A673 (cell line): ENCODE measurements at regions not wholly inside any gene's neighbourhood (a gene's known extent, or its start where the extent isn't known, plus 50 kb on each side); places are given as distances from the start of the nearest gene placed in this dataset.

ENCODE experiments used
- EZH2 ChIP-seq: fragments of 200-600 bp; sonication (generic); IDR thresholded peaks from 2 replicates; pipeline ENCODE4 v1.6.1; 2017; ENCODE audit warnings: borderline replicate concordance, low read depth, mild to moderate bottlenecking, mixed read lengths, antibody characterized with exemption, low read length; ENCODE audit not compliant: poor library complexity, severe bottlenecking
- TF ChIP-seq, protein P1 (sequence below): fragments of 300-800, 200-600 bp; sonication (generic); conservative IDR thresholded peaks from 2 replicates; pipeline ENCODE4 v1.5.1; 2017; ENCODE audit warnings: low read depth, mild to moderate bottlenecking, antibody characterized with exemption, low read length, moderate library complexity, mixed read lengths

DNA sequence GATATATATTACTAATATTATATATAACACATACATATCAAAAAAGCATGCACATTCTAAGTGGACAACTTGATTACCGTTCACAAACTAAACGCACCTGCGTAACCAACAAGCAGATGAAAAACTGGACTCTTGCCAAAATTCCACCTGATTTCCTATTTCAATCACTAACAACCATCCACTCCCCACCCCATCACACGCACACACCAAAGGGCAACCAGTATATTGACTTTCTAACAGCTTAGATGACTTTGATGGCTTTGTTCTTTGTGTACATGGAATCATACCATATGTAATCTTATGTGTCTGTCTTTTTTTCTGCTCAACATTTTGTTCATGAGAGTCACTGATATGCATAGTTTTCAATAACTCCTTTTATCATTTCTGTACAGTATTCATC, 496.8 kb upstream of the ARRDC4 start:
- TF ChIP-seq, protein P1, sequence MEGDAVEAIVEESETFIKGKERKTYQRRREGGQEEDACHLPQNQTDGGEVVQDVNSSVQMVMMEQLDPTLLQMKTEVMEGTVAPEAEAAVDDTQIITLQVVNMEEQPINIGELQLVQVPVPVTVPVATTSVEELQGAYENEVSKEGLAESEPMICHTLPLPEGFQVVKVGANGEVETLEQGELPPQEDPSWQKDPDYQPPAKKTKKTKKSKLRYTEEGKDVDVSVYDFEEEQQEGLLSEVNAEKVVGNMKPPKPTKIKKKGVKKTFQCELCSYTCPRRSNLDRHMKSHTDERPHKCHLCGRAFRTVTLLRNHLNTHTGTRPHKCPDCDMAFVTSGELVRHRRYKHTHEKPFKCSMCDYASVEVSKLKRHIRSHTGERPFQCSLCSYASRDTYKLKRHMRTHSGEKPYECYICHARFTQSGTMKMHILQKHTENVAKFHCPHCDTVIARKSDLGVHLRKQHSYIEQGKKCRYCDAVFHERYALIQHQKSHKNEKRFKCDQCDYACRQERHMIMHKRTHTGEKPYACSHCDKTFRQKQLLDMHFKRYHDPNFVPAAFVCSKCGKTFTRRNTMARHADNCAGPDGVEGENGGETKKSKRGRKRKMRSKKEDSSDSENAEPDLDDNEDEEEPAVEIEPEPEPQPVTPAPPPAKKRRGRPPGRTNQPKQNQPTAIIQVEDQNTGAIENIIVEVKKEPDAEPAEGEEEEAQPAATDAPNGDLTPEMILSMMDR = no peak
- no peak for TF ChIP-seq EZH2
